ENCODE measurements at regions not wholly inside any gene's neighbourhood (a gene's known extent, or its start where the extent isn't known, plus 50 kb on each side); places are given as distances from the start of the nearest gene placed in this dataset.

DNA sequence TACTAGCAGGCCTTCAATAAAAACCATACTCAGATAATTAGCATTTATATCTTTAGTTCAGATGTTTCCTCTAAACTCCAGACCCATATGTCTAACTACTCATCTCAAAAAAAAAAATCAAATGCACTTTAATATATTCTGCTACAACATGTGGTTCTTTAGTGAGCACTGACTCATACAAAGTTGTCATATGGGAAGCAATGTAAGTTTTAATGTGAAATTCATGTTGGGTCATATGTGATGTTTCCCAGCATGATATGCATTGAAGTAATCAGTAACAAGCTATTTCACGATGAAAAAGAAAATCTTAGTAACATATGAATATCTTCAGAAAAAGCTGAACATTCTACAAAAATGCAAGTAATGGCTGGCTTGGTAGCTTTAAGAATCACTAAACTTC is 859.7 kb upstream of the ADGRB3 start:
- CTCF ChIA-PET (ENCODE audit: low intra/inter-chr PET ratio), result no interaction called here
- intact Hi-C loops (cut with micrococcal nuclease), result loop anchor here (10.0 kb wide), 1 partner anchor 99 kb away; no protein-coding TSS in a partner anchor
- no peak for TF ChIP-seq ELF4 (CRISPR knock-in tag; IDR thresholded peaks at IDR 0.05)
- no peak for TF ChIP-seq KLF6 (CRISPR knock-in tag; IDR thresholded peaks at IDR 0.05; ENCODE audit: borderline replicate concordance)
- no peak for TF ChIP-seq ZNF740 (CRISPR knock-in tag; IDR thresholded peaks at IDR 0.05)
- TF ChIP-seq ZNF740 (tag; IDR thresholded peaks at IDR 0.05), result no peak
- TF ChIP-seq, protein P1, sequence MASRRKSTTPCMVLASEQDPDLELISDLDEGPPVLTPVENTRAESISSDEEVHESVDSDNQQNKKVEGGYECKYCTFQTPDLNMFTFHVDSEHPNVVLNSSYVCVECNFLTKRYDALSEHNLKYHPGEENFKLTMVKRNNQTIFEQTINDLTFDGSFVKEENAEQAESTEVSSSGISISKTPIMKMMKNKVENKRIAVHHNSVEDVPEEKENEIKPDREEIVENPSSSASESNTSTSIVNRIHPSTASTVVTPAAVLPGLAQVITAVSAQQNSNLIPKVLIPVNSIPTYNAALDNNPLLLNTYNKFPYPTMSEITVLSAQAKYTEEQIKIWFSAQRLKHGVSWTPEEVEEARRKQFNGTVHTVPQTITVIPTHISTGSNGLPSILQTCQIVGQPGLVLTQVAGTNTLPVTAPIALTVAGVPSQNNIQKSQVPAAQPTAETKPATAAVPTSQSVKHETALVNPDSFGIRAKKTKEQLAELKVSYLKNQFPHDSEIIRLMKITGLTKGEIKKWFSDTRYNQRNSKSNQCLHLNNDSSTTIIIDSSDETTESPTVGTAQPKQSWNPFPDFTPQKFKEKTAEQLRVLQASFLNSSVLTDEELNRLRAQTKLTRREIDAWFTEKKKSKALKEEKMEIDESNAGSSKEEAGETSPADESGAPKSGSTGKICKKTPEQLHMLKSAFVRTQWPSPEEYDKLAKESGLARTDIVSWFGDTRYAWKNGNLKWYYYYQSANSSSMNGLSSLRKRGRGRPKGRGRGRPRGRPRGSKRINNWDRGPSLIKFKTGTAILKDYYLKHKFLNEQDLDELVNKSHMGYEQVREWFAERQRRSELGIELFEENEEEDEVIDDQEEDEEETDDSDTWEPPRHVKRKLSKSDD (conservative IDR thresholded peaks at IDR 0.05; ENCODE audit: low read length), result no peak
- TF ChIP-seq, protein P2, sequence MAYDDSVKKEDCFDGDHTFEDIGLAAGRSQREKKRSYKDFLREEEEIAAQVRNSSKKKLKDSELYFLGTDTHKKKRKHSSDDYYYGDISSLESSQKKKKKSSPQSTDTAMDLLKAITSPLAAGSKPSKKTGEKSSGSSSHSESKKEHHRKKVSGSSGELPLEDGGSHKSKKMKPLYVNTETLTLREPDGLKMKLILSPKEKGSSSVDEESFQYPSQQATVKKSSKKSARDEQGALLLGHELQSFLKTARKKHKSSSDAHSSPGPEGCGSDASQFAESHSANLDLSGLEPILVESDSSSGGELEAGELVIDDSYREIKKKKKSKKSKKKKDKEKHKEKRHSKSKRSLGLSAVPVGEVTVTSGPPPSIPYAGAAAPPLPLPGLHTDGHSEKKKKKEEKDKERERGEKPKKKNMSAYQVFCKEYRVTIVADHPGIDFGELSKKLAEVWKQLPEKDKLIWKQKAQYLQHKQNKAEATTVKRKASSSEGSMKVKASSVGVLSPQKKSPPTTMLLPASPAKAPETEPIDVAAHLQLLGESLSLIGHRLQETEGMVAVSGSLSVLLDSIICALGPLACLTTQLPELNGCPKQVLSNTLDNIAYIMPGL (CRISPR knock-in tag; IDR thresholded peaks at IDR 0.05), result no peak
- no peak for TF ChIP-seq ZFX (CRISPR knock-in tag; IDR thresholded peaks at IDR 0.05)
- TF ChIP-seq, protein P3, sequence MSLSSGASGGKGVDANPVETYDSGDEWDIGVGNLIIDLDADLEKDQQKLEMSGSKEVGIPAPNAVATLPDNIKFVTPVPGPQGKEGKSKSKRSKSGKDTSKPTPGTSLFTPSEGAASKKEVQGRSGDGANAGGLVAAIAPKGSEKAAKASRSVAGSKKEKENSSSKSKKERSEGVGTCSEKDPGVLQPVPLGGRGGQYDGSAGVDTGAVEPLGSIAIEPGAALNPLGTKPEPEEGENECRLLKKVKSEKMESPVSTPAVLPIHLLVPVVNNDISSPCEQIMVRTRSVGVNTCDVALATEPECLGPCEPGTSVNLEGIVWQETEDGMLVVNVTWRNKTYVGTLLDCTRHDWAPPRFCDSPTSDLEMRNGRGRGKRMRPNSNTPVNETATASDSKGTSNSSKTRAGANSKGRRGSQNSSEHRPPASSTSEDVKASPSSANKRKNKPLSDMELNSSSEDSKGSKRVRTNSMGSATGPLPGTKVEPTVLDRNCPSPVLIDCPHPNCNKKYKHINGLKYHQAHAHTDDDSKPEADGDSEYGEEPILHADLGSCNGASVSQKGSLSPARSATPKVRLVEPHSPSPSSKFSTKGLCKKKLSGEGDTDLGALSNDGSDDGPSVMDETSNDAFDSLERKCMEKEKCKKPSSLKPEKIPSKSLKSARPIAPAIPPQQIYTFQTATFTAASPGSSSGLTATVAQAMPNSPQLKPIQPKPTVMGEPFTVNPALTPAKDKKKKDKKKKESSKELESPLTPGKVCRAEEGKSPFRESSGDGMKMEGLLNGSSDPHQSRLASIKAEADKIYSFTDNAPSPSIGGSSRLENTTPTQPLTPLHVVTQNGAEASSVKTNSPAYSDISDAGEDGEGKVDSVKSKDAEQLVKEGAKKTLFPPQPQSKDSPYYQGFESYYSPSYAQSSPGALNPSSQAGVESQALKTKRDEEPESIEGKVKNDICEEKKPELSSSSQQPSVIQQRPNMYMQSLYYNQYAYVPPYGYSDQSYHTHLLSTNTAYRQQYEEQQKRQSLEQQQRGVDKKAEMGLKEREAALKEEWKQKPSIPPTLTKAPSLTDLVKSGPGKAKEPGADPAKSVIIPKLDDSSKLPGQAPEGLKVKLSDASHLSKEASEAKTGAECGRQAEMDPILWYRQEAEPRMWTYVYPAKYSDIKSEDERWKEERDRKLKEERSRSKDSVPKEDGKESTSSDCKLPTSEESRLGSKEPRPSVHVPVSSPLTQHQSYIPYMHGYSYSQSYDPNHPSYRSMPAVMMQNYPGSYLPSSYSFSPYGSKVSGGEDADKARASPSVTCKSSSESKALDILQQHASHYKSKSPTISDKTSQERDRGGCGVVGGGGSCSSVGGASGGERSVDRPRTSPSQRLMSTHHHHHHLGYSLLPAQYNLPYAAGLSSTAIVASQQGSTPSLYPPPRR (CRISPR knock-in tag; IDR thresholded peaks at IDR 0.05; ENCODE audit: borderline replicate concordance), result no peak
- no peak for TF ChIP-seq ZFP36 (IDR thresholded peaks at IDR 0.05; ENCODE audit: low read depth, low read length, partially characterized antibody)
- no peak for TF ChIP-seq ASH1L (IDR thresholded peaks at IDR 0.05; ENCODE audit: borderline replicate concordance, low read depth, partially characterized antibody)
- TF ChIP-seq MED1 (CRISPR knock-in tag; IDR thresholded peaks at IDR 0.05; ENCODE audit: borderline replicate concordance), result no peak
- no peak for TF ChIP-seq NRF1 (conservative IDR thresholded peaks at IDR 0.05 in 1 of 2, IDR thresholded peaks at IDR 0.05 in 1 of 2)
- no peak for TF ChIP-seq ZNF134 (CRISPR knock-in tag; conservative IDR thresholded peaks at IDR 0.05)

More for the DNA sequence above, 859.7 kb upstream of the ADGRB3 start:
- Histone ChIP-seq H3K4me2 (ENCODE audit: insufficient read depth, low read length) (no peak overlapping the region), H3K27me3 (ENCODE audit: control insufficient read depth in 2 of 2, insufficient read depth in 2 of 2, low read length in 2 of 2) (no peaks in the 10 kb centered on the region), H4K20me1 (replicated peaks; ENCODE audit: control insufficient read depth, insufficient read depth, low read length) (no peaks in the 10 kb centered on the region), H3K9me3 (replicated peaks; ENCODE audit: control insufficient read depth, insufficient read depth, low read depth, low read length) (no peaks in the 10 kb centered on the region; the same call in 1 of the 2 replicates), H3K4me1 (replicated peaks in 1 of 2; ENCODE audit: control insufficient read depth in 2 of 2, insufficient read depth in 2 of 2, low read length in 2 of 2) (no peaks in the 10 kb centered on the region), H3K9ac (ENCODE audit: insufficient read depth in 1 of 2, low read depth in 2 of 2, low read length in 2 of 2) (no peak overlapping the region), H3K4me3 (no peak overlapping the region), H3K9me1 (ENCODE audit: control insufficient read depth, insufficient read depth, low read length) (no peaks in the 10 kb centered on the region), H3K36me3 (ENCODE audit: control insufficient read depth, insufficient read depth, low read length) (no peaks in the 10 kb centered on the region), H3K79me2 (ENCODE audit: control insufficient read depth, insufficient read depth, low read length) (no peaks in the 10 kb centered on the region), H3K27ac (ENCODE audit: extremely low read depth, low read depth, low read length) (no peak overlapping the region), H2AFZ (ENCODE audit: low read depth, low read length) (0 out of 2 replicates have a peak overlapping the region, but pooled peaks have one; percentile 2)
- POLR2A ChIA-PET, result no interaction called here
- FAIRE-seq (no peak), ATAC-seq (no peak), DNase-seq (ENCODE audit: extremely low read depth in 1 of 4, low spot score in 3 of 4) (no peak)
- WGBS (ENCODE audit: insufficient coverage, low coverage, missing lambda C conversion rate), result 44% methylated on average over 1 of the region's 1 CpG
- in situ Hi-C loops (cut with MboI), result no loop called here
- BruUV-seq (replicated peaks), result no TSS peak

All from K562 (cell line).